D721Med (cell line): ENCODE measurements at regions not wholly inside any gene's neighbourhood (a gene's known extent, or its start where the extent isn't known, plus 50 kb on each side); places are given as distances from the start of the nearest gene placed in this dataset.
A peak's percentile ranks its signal among the peaks of the same experiment; 100 is the strongest.

Source experiments
- DNase-seq: peaks from one replicate; pipeline ENCODE4 v3.0.0; 2011; ENCODE audit warnings: low spot score; ENCODE audit not compliant: insufficient read length
- FAIRE-seq: peaks from 2 replicates; lab custom pipeline; 2011; peaks lifted over from hg19 to GRCh38; lab: Jason Lieb, UNC
- TF ChIP-seq, protein P1 (sequence below): IDR thresholded peaks from 2 replicates; pipeline ENCODE4 v1.5.1; 2012; ENCODE audit warnings: mild to moderate bottlenecking, control low read depth; ENCODE audit not compliant: insufficient read depth; ENCODE audit errors: missing control alignments

GRCh38 chr5:4553978-4554377, 586.2 kb upstream of the ADAMTS16 start:
- TF ChIP-seq, protein P1, sequence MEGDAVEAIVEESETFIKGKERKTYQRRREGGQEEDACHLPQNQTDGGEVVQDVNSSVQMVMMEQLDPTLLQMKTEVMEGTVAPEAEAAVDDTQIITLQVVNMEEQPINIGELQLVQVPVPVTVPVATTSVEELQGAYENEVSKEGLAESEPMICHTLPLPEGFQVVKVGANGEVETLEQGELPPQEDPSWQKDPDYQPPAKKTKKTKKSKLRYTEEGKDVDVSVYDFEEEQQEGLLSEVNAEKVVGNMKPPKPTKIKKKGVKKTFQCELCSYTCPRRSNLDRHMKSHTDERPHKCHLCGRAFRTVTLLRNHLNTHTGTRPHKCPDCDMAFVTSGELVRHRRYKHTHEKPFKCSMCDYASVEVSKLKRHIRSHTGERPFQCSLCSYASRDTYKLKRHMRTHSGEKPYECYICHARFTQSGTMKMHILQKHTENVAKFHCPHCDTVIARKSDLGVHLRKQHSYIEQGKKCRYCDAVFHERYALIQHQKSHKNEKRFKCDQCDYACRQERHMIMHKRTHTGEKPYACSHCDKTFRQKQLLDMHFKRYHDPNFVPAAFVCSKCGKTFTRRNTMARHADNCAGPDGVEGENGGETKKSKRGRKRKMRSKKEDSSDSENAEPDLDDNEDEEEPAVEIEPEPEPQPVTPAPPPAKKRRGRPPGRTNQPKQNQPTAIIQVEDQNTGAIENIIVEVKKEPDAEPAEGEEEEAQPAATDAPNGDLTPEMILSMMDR: no peak
- FAIRE-seq (no peak), DNase-seq (no peak)

GRCh38 chr5:4555725-4556285, 584.3 kb upstream of the ADAMTS16 start:
- FAIRE-seq: no peak
- DNase-seq: no peak
- TF ChIP-seq, protein P1: no peak

GRCh38 chr5:4561403-4561802, 578.7 kb upstream of the ADAMTS16 start:
- no peak for FAIRE-seq
- TF ChIP-seq, protein P1: no peak
- no peak for DNase-seq

DNA sequence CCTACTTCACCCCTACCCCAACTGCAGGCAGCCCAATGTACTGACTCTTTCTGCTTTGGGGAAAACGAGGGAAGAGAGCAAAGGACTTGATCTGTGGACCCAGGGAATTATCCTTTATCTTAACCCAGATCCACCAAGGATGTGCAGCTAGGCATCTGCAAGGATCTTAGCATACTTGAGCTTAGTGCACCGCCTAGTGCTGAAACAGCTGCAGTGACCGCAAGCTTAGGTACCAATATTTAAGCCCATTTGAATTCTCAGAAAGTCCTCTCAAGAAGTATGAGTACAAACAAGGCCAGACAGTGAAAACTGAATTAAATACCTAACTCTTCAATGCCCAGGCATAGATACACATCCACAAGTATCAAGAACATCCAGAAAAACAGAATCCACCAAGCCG, 576.7 kb upstream of the ADAMTS16 start:
- TF ChIP-seq, protein P1: peak; percentile 33
- no peak for DNase-seq
- FAIRE-seq: no peak

GRCh38 chr5:4570047-4570995, 569.8 kb upstream of the ADAMTS16 start:
- TF ChIP-seq, protein P1: no peak
- FAIRE-seq (no peak), DNase-seq (no peak)

GRCh38 chr5:4571248-4571948, 568.7 kb upstream of the ADAMTS16 start:
- no peak for DNase-seq
- TF ChIP-seq, protein P1: no peak
- no peak for FAIRE-seq
